ENCODE measurements at regions not wholly inside any gene's neighbourhood (a gene's known extent, or its start where the extent isn't known, plus 50 kb on each side); places are given as distances from the start of the nearest gene placed in this dataset.

GRCh38 chr14:43252866-43253265, 1254.2 kb downstream of the FSCB start:
- Histone ChIP-seq H3K27ac (no peak overlapping the region), H3K4me3 (IDR thresholded peaks at IDR 0.05; ENCODE audit: insufficient read depth, low read depth, low read length) (no peak overlapping the region), H3K9ac (no peak overlapping the region), H3K4me2 (no peak overlapping the region), H3K79me2 (ENCODE audit: insufficient read depth, low read depth) (no peaks in the 10 kb centered on the region), H4K20me1 (ENCODE audit: insufficient read depth) (no peaks in the 10 kb centered on the region), H3K36me3 (ENCODE audit: insufficient read depth) (no peaks in the 10 kb centered on the region), H3K4me1 (ENCODE audit: low read depth, poor library complexity, severe bottlenecking) (no peaks in the 10 kb centered on the region), H2AFZ (ENCODE audit: low read depth) (no peak overlapping the region), H3K27me3 (ENCODE audit: insufficient read depth, low read depth) (no peaks in the 10 kb centered on the region)
- TF ChIP-seq, protein P1, sequence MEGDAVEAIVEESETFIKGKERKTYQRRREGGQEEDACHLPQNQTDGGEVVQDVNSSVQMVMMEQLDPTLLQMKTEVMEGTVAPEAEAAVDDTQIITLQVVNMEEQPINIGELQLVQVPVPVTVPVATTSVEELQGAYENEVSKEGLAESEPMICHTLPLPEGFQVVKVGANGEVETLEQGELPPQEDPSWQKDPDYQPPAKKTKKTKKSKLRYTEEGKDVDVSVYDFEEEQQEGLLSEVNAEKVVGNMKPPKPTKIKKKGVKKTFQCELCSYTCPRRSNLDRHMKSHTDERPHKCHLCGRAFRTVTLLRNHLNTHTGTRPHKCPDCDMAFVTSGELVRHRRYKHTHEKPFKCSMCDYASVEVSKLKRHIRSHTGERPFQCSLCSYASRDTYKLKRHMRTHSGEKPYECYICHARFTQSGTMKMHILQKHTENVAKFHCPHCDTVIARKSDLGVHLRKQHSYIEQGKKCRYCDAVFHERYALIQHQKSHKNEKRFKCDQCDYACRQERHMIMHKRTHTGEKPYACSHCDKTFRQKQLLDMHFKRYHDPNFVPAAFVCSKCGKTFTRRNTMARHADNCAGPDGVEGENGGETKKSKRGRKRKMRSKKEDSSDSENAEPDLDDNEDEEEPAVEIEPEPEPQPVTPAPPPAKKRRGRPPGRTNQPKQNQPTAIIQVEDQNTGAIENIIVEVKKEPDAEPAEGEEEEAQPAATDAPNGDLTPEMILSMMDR (conservative IDR thresholded peaks at IDR 0.05; ENCODE audit: low read depth, low read length): no peak

DNA sequence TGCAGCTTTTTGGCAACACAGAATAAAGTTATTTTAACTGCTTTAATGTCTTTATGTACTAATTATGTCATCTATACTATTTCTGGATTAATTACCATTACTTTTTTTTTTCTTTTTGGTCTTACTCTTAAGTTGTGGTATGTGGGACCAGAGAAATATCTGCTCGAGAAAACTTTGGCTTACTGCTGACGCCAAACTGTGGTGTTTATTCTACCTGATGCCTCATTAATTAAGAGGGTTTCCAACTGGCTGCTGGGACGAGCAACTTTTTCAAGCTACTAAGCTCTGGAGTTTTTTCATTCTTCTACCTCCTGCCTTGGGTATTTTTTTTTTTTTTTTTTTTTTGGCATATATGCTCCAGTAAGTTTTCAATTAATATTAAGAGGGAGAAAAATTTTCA, 1257.5 kb downstream of the FSCB start:
- Histone ChIP-seq H3K27me3 (ENCODE audit: insufficient read depth, low read depth) (no peaks in the 10 kb centered on the region), H3K27ac (no peak overlapping the region), H2AFZ (ENCODE audit: low read depth) (no peak overlapping the region), H3K4me2 (no peak overlapping the region), H4K20me1 (ENCODE audit: insufficient read depth) (no peaks in the 10 kb centered on the region), H3K79me2 (ENCODE audit: insufficient read depth, low read depth) (no peaks in the 10 kb centered on the region), H3K4me3 (IDR thresholded peaks at IDR 0.05; ENCODE audit: insufficient read depth, low read depth, low read length) (no peak overlapping the region), H3K36me3 (ENCODE audit: insufficient read depth) (no peaks in the 10 kb centered on the region), H3K9ac (no peak overlapping the region), H3K4me1 (ENCODE audit: low read depth, poor library complexity, severe bottlenecking) (no peaks in the 10 kb centered on the region)
- TF ChIP-seq, protein P1 (conservative IDR thresholded peaks at IDR 0.05; ENCODE audit: low read depth, low read length): no peak

DNA sequence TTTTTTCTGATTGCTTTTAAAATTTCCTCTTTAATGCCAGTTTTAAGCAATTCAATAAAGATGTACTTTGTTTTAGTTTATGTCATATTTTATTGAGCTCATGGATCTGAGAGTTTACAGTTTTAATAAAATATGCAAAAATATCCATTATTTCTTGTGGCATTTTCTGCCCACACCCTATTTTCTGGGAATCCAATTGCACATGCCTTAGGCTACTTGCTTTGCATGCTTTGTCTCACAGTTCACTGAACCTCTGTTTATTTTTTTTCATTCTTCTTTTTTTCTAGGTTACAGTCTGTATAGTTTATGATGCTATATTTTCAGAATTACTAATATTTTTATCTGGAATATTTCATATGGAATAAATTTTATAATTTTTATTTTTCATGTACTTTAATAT, 1258.0 kb downstream of the FSCB start:
- no peaks in the 10 kb centered on the region for H3K36me3 ChIP-seq (ENCODE audit: insufficient read depth)
- TF ChIP-seq, protein P1 (conservative IDR thresholded peaks at IDR 0.05; ENCODE audit: low read depth, low read length): no peak
- H3K27me3 ChIP-seq (ENCODE audit: insufficient read depth, low read depth): no peaks in the 10 kb centered on the region
- no peaks in the 10 kb centered on the region for H3K79me2 ChIP-seq (ENCODE audit: insufficient read depth, low read depth)
- H3K27ac ChIP-seq: no peak overlapping the region
- H3K4me2 ChIP-seq: no peak overlapping the region
- no peaks in the 10 kb centered on the region for H3K4me1 ChIP-seq (ENCODE audit: low read depth, poor library complexity, severe bottlenecking)
- H3K4me3 ChIP-seq (IDR thresholded peaks at IDR 0.05; ENCODE audit: insufficient read depth, low read depth, low read length): no peak overlapping the region
- H3K9ac ChIP-seq: no peak overlapping the region
- H2AFZ ChIP-seq (ENCODE audit: low read depth): no peak overlapping the region
- H4K20me1 ChIP-seq (ENCODE audit: insufficient read depth): no peaks in the 10 kb centered on the region

- Histone ChIP-seq H3K4me3 (IDR thresholded peaks at IDR 0.05; ENCODE audit: insufficient read depth, low read depth, low read length) (no peak overlapping the region), H3K9ac (no peak overlapping the region), H4K20me1 (ENCODE audit: insufficient read depth) (no peaks in the 10 kb centered on the region), H3K36me3 (ENCODE audit: insufficient read depth) (no peaks in the 10 kb centered on the region), H2AFZ (ENCODE audit: low read depth) (no peak overlapping the region), H3K79me2 (ENCODE audit: insufficient read depth, low read depth) (no peaks in the 10 kb centered on the region), H3K27me3 (ENCODE audit: insufficient read depth, low read depth) (no peaks in the 10 kb centered on the region), H3K27ac (no peak overlapping the region), H3K4me1 (ENCODE audit: low read depth, poor library complexity, severe bottlenecking) (no peaks in the 10 kb centered on the region), H3K4me2 (no peak overlapping the region)
- TF ChIP-seq, protein P1 (conservative IDR thresholded peaks at IDR 0.05; ENCODE audit: low read depth, low read length): no peak
Measured at GRCh38 chr14:43247877-43248276, 1259.2 kb downstream of the FSCB start.

Measured in KMS-11 (cell line).